ENCODE measurements at regions not wholly inside any gene's neighbourhood (a gene's known extent, or its start where the extent isn't known, plus 50 kb on each side); places are given as distances from the start of the nearest gene placed in this dataset.

DNA sequence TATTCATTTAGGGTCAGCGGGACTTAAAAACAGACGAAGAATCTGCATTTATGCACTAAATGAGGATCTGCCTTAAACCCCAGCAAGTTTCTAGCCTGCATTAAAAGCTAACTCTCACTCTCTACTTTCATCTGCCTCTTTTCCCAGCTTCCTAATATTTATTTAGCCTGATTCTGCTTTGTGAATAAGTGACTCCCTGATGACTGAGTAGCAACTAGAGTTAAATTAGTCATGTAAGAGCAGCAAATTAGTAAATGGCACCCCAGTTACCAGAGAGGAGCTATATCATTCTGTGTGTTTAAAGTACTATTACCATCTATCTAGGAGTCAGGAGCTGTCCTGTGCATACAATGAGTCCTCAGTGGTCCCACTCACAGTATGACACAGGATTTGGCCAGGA is 391.0 kb upstream of the RORA start:
- TF ChIP-seq, protein P1, sequence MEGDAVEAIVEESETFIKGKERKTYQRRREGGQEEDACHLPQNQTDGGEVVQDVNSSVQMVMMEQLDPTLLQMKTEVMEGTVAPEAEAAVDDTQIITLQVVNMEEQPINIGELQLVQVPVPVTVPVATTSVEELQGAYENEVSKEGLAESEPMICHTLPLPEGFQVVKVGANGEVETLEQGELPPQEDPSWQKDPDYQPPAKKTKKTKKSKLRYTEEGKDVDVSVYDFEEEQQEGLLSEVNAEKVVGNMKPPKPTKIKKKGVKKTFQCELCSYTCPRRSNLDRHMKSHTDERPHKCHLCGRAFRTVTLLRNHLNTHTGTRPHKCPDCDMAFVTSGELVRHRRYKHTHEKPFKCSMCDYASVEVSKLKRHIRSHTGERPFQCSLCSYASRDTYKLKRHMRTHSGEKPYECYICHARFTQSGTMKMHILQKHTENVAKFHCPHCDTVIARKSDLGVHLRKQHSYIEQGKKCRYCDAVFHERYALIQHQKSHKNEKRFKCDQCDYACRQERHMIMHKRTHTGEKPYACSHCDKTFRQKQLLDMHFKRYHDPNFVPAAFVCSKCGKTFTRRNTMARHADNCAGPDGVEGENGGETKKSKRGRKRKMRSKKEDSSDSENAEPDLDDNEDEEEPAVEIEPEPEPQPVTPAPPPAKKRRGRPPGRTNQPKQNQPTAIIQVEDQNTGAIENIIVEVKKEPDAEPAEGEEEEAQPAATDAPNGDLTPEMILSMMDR (conservative IDR thresholded peaks at IDR 0.05) = no peak
- H3K27ac ChIP-seq = no peak overlapping the region

DNA sequence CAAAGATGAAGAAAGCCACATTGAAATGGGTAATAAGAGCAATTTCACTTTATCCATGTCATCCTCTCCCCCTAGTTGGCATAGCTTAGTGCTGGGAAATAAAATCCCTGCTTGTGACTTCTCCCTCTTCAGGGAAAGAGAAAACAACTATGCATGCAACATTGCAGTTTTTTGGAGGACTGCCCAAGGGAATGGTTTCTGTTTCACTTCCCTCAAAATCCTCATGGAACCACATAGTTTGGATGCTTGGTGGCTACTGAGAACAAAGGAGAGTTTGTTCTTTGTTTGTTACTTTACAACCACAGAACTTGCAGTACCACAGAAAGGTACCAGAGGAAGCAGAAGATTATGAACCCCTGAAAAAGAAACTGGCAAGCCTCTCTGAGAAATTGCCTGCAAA is 384.6 kb upstream of the RORA start:
- no peak overlapping the region for H3K27ac ChIP-seq
- TF ChIP-seq, protein P1 (conservative IDR thresholded peaks at IDR 0.05) = no peak

DNA sequence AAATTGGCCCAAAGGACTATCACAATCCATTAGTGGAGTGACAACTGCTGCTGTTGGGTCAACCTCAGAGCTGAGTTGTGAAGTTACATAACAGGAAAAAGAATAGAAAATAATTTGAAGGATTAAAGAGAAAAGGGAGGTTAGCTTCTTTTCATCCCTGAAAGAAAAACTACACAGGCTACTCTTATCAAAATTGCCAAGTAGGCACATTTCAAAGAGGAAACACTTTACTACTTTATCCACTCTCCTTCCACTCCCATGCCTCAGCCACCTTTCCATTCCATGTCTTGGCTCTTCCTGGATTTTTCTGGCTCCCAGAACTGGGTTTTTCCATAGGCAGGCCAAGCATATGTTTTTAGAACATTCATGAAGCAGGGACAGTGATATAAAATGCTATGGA is 384.0 kb upstream of the RORA start:
- H3K27ac ChIP-seq = no peak overlapping the region
- TF ChIP-seq, protein P1 (conservative IDR thresholded peaks at IDR 0.05) = no peak

DNA sequence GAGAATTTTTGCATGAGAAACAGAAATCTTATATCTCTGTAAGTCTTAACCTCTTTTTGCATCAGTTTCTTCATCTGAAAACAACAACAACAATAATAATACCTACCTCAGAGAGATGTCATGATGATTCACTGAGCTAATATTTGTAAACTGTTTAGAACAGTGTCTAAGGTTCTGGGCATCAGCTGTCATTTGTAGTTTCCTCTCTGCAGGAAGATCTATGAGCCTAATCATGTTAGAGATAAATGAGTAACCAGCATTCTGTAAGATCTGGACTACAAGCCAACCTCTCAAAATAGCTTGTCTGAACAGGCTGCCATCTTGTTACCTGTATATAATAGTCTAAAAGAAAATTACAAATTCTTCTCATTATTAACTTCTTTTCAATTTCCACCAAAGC is 383.0 kb upstream of the RORA start:
- TF ChIP-seq, protein P1 (conservative IDR thresholded peaks at IDR 0.05) = no peak
- H3K27ac ChIP-seq = no peak overlapping the region

DNA sequence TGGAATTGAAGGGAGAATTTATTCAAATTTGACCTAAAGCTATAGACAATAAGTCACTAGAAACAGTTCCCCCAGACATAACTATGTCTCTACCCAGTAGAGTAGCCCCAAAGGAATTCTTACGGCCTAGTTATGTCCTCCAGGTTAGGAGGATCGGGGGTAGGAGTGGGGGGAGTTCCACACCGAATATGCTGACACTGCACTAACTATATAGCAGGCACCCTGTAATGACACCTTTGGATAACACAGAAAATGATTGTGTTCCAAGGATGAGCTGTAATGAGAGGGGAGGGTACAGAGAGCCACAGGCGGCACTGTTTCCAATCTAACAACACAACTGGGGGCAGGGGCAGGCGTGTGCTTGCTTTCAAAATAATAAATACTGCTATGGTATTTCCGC is 376.2 kb upstream of the RORA start:
- H3K27ac ChIP-seq = no peak overlapping the region
- TF ChIP-seq, protein P1 (conservative IDR thresholded peaks at IDR 0.05) = no peak

DNA sequence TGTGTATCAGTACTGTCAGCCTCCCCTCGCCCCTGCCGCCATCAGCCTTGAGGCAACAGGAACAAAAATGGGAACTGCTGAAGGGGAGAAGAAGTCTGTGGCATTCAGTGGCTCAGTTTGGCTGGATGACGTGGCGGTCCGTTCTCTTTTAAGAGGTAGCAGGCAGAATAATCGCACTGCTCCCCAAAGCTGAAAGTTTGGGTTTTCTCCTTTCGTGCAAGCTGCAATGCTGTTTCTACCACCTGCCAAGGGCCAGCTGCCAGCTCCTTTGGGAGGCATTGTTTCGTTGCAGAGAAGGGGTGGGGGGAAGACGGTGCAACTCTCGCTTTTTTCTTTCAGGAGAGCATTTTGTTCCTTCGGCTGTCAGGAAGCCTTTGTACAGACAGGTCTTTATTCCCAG is 369.6 kb upstream of the RORA start:
- TF ChIP-seq, protein P1 (conservative IDR thresholded peaks at IDR 0.05) = no peak
- no peak overlapping the region for H3K27ac ChIP-seq

DNA sequence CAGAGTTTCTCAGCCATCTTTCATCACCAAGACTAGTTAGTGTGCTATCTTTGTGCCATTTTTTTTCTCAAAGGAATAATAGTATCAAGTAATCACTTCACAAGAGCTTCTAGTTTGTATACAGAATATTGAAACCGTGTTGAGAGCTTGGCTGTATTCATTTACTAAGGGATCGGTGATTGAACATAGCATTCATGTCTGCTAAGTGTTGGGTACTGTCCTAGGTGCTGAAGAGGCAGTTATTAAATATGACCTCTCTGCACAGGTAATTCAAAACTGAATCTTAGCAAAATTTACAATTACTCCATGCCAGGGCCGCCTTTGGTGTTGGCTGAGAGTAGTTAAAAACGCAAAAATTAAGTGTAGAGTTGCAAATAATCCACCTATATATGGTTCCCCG is 355.3 kb upstream of the RORA start:
- no peak overlapping the region for H3K27ac ChIP-seq
- TF ChIP-seq, protein P1 (conservative IDR thresholded peaks at IDR 0.05) = no peak

DNA sequence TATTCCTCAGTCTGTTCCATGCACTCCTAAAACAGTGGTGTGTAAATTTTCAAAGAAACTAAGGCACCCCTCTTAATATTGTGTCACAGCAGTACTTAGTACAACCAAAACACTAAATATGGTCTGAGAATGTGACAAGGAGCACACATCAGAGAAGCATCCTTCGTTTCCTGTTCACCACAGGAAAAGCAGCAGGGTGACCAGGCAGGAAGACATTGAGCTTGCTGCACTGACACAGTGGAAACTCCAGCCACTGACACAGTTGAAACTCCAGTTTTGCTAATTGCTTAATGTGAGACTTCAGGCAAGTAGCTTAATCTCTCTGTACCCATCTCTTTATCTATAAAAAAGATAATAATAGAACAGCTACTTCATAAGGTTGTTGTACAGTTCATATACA is 353.0 kb upstream of the RORA start:
- TF ChIP-seq, protein P1 (conservative IDR thresholded peaks at IDR 0.05) = no peak
- H3K27ac ChIP-seq = no peak overlapping the region
